Inflammatory macrophage (primary cell): ENCODE measurements at regions not wholly inside any gene's neighbourhood (a gene's known extent, or its start where the extent isn't known, plus 50 kb on each side); places are given as distances from the start of the nearest gene placed in this dataset.
A peak's percentile ranks its signal among the peaks of the same experiment; 100 is the strongest.
"Not testable (repeated sequence)": the region's sequence is repeated elsewhere in the genome, so short reads cannot be mapped to it uniquely, and the experiment has no call there.

Source experiments
- DNase-seq, 2 donors: peaks; one replicate each; pipeline ENCODE4 v3.0.0-alpha.2; 2020 to 2022

DNA sequence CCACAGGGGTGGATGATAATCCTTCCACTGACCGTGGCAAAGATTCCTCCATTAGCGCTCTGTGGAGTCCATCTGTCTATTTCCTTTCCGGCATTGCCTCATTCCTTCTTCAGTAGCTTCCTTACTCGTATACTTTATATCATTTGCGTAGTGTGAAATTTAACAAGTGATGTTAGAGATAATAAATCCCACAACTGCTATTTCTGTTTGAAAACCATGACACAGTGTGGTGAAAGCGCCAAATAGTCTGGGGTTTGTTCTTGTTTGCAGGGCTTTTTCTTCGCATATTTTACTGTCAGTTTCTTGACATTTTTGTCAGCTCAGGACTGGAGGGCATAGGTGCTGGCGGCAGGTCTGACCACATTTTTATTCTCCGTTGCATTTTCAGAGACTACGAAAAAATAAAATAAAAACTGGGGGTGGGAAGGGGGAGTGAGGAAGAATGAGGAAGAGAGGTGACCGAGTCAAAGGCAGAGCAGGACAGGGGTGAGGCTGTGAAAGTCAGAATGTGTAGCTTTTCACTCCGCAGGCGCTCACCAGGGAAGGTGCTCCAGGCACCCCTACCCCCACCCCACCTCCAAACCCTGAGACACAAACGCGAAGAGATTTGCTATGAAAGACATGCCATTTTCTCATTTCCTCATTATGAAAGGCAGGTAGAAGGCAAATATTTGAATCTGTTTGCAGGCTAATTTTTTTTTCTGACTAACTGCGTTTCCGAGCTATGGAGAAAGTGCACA is 965.0 kb downstream of the MCTP2 start:
- no peak for DNase-seq

DNA sequence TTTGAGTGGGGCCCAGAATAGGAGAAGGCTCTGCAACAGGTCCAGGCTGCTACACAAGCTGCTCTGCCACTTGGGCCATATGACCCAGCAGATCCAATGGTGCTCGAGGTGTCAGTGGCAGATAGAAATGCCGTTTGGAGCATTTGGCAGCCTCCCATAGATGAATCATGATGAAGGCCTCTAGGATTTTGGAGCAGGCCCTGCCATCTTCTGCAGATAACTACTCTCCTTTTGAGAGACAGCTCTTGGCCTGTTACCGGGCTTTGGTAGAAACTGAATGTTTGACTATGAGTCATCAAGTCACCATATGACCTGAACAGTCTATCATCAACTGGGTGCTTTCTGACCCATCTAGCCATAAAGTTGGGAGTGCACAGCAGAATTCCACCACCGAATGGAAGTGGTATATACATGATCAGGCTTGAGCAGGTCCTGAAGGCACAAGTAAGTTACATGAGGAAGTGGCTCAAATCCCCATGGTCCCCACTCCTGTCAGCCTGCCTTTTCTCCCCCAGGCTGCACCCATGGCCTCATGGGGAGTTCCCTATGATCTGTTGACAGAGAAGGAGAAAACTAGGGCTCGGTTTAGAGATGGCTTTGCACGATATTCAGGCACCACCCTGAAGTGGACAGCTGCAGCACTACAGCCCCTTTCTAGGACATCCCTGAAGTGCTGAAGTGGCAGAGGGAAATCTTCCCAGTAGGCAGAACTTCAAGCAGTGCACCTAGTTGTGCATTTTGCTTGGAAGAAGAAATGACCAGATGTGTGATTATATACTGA is 971.4 kb downstream of the MCTP2 start:
- no peak for DNase-seq

DNA sequence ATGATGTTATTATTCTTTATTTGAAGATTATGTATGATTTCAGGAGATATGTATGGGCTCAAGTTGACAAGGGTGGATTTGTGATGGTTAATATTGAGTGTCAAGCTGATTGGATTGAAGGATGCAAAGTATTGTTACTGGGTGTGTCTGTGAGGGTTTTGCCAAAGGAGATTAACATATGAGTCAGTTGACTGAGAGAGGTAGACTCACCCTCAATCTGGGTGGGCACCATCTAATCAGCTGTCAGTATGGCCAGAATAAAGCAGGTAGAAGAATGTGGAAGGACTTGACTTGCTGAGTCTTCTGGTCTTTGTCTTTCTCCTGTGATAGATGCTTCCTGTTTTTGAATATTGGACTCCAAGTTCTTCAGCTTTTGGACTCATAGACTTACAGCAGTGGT is 973.7 kb downstream of the MCTP2 start:
- no peak for DNase-seq

DNA sequence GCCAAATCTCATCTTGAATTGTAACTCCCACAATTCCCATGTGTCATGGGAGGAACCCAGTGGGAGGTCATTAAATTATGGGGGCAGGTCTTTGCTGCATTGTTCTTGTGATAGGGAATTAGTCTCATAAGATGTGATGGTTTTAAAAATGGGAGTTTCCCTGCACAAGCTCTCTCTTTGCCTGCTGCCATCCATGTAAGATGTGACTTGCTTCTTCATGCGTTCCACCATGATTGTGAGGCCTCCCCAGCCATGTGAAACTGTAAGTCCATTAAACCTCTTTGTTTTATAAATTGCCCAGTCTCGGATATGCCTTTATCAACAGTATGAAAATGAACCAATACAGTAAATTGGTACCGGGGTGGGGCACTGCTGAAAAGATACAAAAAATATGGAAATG is 974.5 kb downstream of the MCTP2 start:
- DNase-seq: not testable (repeated sequence)

DNA sequence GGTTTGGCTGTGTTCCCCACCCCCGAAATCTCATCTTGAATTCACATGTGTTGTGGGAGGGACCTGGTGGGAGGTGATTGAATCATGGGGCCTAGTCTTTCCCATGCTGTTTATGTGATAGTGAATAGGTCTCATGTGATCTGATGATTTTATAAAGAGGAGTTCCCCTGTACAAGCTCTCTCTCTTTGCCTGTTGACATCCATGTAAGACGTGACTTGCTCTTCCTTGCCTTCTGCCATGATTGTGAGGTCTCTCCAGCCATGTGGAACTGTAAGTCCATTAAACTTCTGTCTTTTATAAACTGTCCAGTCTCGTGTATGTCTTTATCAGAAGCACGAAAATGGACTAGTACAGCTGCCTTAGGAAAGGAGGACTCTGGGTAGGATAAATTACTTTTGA is 976.7 kb downstream of the MCTP2 start:
- DNase-seq: no peak

DNA sequence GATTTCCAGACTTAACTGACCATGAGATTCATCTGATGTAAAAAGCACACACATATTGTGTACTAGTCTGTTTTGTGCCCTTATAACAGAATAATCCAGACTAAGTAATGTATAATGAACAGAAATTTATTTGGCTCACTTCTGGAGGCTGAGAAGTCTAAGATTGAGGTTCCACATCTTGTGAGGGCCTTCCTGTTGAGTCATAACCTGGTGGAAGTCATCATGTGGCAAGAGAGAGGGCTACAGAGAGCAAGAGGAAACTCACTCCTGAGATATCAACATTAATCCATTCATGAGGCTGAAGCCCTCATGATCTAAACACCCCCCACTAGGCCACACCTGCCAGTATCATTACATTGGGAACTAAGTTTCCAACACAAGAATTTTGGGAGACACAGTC is 977.6 kb downstream of the MCTP2 start:
- DNase-seq: no peak

DNA sequence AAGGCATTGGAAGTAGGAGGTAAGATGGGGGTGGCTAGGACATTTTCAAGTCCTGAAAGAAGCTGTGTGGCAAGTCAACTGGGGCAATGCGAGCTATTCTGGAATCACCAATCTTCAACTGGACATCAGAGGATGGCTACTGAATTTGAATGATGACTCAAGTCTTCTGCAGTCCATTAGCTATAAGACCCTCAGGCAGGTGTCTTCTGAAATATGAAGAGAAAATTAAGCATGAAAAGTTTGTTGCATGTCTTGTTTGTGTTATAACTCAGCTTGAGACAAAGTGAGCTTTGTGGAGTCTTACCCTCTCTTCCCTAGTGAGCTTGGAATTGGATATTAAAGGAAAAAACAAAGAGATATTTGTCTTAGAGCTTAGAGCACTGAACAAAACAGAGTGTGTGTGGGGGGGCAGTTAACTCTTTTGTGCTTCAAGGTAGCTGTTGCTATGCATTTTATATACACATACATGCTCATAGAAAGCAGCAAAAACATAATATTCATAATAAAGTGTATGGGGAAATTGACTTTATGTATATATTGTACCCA is 979.1 kb downstream of the MCTP2 start:
- no peak for DNase-seq

DNA sequence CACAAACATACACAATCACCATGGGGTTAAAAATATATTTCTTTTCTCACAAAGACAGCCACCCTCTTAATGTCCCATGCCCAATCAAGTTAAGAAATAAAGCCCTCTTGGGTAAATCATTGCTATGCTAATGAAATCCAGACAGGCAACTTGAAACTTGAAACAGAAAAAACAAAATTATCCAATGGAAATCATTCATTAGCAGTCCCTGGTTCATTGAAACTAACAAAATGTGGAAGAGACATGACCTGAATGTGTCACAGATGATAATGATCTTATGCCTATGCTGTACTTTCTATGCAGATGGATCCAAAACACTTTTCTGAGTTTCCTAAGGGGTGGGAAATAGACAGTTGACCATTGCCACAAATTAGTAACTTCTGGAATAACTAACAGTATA is 983.7 kb downstream of the MCTP2 start:
- no peak for DNase-seq

DNA sequence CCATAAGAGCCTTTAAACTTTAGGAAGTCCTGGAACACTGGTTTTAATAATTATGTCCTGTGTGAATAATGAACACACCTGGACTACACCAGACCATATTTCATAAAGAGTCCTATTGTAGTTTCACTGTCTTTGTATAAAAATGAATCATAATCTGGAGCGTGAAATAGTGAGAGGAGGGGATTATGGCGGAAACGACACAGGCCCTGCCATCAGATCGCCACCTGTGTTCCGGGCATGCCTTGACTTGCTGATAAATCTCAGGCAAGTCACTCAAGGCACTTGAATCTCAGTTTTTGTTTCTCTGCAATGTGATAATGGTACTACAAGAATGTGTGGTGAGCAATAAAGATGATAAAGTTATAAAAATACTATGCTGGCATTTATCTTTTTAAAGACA is 995.5 kb downstream of the MCTP2 start:
- DNase-seq: no peak

DNA sequence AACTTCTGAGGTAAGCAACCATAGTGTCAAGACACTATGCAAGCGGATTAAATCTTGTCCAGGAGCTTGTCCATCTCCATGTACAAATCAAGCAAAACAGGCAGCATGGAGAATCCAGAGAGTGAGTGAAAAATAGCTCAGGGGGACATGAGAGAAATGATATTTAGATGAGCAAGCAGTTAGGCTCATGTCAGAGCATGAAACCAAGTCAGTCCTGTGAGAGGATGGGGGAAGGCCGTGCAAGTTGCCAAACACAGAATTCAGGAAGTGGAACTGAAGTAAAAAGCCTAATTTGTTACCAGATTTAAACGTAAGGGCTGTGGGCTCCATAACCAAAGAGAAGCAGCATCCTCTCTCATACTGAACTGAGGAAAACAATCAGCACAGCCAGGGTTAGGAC is 995.9 kb downstream of the MCTP2 start:
- DNase-seq: no peak

DNA sequence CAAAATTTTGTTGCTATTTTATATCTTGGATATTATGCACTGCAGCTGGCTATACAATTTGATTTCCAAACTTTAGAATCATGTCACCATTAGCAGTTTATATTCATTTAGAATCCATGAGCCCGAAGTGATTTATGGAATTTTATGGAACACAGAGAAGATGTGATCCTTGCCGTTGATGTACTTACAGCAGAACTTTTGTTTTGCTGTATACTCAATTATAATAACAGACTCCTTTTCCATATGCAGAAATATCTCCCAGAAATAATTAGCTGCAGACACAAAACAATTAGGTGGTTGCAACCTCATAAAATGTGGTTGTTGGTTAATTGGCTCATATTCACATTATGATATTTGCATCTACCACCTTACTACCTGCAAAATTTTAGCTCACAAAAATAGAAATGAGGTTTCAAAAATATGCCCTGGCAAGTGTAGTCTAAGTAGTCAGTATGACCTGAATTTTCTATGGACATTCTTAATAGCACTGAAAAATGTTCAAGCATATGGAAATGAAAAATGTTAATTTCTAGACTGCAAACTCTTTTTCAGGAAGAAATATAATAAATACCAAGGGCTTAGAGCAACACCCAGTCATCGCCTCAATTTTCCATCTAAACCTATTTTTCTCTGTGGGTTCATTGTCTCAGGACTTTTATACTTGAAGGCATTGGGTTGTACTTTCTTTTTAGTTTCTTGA is 997.6 kb downstream of the MCTP2 start:
- no peak for DNase-seq

DNA sequence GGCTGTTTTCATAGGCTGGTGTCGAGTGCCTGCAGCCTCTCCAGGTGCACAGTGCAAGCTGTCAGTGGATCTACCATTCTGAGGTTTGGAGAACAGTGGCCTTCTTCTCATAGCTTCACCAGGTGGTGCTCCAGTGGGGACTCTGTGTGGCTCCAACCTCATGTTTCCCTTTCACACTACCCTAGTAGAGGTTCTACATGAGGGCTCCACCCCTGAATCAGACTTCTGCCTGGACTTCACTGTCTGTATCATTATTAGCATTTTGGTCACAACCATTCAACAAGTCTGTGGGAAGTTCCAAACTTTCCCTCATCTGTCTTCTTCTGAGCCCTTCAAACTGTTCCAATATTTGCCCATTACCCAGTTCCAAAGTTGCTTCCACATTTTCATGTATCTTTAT is 1003.7 kb downstream of the MCTP2 start:
- no peak for DNase-seq

DNA sequence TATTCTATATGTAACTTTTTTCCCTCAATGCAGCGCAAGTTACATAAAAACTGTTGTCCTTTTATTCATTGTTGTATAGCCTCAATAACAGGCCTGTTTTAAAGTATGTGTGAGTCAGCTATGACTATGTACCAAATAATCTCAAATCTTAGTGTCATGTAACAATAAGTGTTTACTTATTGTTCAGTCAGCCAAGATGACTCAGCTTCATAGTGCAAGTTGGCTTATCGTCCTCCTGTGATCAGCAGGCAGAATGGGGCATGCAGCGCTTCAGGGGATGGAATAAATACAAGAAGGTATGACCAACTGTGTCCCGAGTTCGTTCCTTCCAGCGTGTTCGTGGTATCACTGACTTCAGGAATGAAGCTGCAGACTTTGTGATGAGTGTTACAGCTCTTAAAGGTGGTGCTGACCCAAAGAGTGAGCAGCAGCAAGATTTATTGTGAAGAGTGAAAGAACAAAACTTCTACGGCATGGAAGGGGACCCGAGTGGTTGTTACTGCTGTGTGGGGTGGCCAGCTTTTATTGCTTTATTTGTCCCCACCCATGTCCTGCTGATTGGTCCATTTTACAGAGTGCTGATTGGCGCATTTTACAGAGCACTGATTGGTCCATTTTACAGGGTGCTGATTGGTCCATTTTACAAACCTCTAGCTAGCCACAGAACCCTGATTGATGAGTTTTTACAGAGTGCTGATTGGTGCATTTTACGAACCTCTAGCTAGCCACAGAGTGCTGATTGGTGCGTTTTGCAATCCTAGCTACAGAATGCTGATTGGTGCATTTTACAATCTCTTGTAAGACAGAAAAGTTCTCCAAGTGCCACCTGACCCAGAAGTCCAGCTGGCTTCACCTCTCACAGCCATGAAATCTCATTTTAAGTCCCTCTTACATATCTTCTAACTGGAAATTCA is 1016.0 kb downstream of the MCTP2 start:
- DNase-seq: no peak

DNA sequence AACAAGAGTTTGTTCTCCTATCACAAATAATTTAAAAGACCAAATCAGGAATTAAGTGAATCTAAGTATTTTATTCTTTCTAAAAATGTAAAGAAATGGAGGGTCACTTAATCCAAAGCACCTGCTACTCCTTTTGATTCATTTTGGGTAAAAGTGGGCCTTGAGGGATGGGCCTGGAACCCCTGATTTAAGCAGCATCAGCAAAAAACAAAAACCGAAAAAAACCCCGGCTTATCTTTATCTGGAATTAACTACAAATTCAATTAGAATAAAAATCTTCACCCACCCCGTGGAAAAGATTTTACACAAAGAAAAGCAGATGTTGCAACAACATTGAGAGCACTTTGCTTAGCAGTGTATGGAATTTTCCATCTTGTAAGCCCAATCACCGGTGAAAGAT is 1018.2 kb downstream of the MCTP2 start:
- DNase-seq: no peak

DNA sequence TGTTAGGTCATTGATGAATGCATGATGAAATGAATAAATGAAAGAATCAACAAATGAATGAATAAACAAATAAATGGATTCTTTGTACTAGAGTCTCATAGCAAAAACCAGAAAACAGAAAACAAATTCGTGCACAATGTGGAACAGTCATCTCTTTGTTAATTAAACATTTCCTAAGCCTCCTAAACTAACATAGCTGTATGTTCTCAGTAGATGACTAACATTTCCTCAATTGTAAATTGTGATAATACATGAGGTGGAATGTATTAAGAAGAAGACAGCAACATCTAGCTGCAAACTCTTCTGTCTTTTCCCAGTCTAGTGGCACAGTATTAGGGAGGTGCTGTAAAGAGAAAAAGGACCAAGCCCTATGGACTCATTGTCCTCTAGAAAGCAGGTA is 1021.0 kb downstream of the MCTP2 start:
- no peak for DNase-seq

DNA sequence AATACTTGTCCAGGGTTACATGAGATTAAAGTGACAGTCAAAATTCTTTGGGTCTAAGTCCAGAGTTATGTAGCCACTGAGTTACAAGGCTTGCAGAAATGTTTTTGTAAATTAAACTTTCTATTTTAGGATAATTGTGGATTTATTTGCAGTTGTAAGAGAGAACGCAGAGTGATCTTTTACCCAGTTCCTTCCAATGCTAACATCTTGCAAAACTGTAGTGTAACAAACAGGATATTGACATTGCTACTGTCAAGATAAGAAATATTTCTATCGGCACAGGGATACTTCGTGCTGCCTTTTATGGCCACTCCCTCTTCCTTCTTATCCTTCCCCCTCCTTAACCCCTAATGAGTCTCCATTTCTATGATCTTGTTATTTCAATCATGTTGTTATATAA is 1022.9 kb downstream of the MCTP2 start:
- DNase-seq: no peak

DNA sequence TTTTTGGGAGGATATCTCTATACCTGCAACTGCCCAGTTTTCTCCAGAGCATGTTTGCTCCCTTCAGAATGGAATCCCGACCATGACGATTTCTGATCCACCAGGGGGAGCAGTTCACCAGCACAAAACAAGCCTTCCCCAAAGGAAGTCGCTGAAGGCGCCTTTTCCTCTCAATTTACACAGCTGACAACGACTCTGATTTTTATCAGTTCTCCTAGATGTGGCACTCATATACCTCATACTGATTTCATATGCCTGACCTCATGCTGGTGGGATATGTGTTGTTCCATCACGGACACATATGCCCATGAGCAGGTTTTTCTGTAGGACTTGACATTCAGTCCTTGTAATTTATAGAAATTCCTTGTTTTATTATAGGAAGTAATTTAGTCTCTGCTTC is 1028.2 kb downstream of the MCTP2 start:
- peak; percentile 48 to 60 for DNase-seq

DNA sequence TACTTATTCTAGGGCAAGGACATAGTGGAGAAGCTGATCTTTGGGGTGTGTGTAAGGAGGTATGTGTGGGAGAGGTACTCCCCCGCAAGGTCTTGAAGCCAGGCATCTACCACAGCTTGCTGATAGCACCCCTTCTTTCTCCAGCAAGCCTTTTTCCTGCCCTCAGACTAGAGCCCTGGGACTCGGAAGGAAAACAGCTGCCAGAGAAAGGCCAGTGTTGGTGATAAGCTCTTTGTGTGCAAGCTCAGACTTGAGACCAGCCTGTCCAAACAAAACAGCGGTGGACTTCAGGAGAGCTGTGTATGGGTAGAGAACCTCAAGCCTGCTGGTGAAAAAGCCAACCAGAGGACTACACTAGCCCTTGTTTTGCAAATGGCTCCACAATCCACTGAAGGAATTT is 1028.6 kb downstream of the MCTP2 start:
- DNase-seq: no peak

DNA sequence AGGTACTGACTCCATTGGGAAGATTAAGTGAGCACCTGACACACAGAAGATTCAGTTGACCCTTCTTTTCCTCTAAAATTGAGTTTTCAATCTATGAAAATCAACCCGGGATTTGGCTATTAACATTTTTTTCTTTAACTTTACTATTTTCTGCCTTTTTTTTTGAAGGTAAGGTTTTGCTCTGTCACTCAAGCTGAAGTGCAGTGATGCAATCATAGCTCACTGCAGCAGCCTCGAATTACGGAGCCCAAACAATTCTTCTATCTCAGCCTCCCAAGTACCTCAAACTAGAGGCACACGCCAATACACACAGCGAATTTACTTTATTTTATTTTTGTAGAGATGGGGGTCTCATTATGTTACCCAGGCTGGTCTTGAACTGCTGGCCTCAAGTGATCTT is 1029.5 kb downstream of the MCTP2 start:
- DNase-seq: no peak

DNA sequence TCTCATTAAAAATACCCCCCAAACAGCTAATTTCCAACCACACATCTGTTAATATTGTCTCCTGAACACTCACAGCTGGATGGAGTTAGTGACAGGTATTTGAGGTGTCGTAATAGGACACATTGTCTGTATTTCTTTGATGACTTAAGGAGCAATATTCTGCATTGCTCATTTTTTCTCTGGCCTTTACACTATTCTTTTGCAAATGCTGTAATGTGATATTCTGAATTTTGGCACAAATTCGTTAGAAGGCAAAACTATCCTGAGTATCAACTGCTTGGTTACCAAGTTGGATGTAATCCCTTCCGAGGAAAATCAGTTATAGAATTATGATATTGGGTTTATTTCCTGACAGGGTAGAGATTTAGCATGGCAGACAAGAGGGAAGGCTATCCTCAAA is 1030.2 kb downstream of the MCTP2 start:
- DNase-seq: no peak

DNA sequence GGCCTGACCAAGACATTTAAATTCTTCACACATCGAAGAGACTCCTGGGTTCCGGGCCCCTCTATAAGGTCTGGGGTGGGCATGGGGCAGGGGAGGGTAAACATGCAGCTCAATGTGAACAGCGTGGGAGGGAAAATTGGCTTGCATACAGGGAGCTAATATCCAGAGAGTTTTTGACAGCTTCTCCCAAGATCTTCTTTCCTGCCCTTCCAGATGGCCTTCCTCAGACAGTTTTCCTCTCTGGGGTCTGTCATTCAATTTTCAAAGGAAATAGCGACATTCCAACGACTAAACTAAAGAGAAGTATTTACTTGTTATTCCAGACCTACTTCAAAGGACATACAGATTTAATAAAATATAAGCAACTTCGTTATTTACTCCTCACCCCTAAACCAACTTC is 1030.6 kb downstream of the MCTP2 start:
- DNase-seq: no peak

DNA sequence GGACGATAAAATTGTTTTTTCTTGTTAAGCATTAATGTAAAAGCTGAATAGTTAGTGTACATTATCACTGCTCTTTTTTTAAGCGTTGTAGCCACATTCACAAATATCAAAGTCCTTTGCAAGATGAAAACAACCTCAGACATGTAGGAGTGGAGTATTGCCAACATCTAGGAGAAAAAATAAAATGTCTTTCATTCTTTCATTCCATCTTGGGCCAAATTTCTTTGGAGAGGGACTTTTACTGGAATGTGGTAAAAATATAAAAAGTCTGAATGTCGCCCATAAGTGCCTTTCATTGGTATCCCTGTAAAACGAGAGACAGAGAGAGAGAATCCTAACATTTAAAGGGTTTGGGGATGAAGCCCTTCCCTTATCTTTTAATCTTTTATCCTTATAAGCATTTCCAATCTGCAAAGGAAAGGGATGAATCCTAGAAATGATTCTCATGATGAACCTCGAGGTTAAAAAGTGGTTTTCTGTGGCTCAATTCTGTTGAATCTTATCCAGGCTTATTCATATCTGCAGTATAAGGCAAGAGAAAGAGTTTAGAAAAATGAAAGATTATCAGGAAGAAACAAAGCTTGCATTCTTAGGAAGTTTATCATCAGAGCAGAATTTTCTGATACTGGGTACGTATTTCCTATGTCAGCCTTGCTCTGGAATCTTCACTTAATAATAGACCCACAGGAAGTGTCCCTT is 1031.7 kb downstream of the MCTP2 start:
- DNase-seq: no peak
